ENCODE measurements at regions not wholly inside any gene's neighbourhood (a gene's known extent, or its start where the extent isn't known, plus 50 kb on each side); places are given as distances from the start of the nearest gene placed in this dataset.

- Histone ChIP-seq H3K9me3 (no peaks in the 10 kb centered on the region), H3K4me1 (no peaks in the 10 kb centered on the region), H3K27ac (no peak overlapping the region), H3K27me3 (no peaks in the 10 kb centered on the region), H3K4me3 (no peak overlapping the region), H3K36me3 (no peaks in the 10 kb centered on the region)
- TF ChIP-seq POLR2A (IDR thresholded peaks at IDR 0.05) (no peak), CTCF (IDR thresholded peaks at IDR 0.05) (no peak)
- ATAC-seq: no peak
- intact Hi-C loops (cut with DNase I): no loop called here
- WGBS (ENCODE audit: insufficient coverage, low coverage, low lambda C conversion rate, missing lambda C conversion rate): 68% methylated on average over 3 of the region's 3 CpGs
- DNase-seq: no peak
Measured at GRCh38 chr3:163129287-163129686, 1632.7 kb downstream of the OTOL1 start.

DNA sequence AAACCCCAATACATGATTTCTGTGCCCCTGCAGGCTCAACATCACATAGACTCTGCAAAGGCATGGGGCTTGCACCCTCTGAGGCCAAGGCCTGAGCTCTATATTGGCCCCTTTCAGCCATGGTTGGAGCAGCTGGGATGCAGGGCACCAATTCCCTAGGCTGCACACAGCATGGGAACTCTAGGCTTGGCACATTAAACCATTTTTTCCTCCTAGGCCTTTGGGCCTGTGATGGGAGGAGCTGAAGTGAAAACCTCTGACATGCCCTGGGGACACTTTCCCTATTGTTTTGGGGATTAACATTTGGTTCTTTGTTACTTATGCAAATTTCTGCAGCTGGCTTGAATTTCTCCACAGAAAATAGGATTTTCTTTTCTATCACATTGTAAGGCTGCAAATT is 1629.5 kb downstream of the OTOL1 start:
- no peaks in the 10 kb centered on the region for H3K9me3 ChIP-seq
- no peak for TF ChIP-seq POLR2A (IDR thresholded peaks at IDR 0.05)
- TF ChIP-seq CTCF (IDR thresholded peaks at IDR 0.05): no peak
- no peak overlapping the region for H3K4me3 ChIP-seq
- no peak for ATAC-seq
- DNase-seq: no peak
- H3K36me3 ChIP-seq: no peaks in the 10 kb centered on the region
- H3K27ac ChIP-seq: no peak overlapping the region
- intact Hi-C loops (cut with DNase I): no loop called here
- no peaks in the 10 kb centered on the region for H3K27me3 ChIP-seq
- no peaks in the 10 kb centered on the region for H3K4me1 ChIP-seq

MicroRNA genes in the stretch of these regions (microRNA counts, 767-probe panel; counts per million panel counts)
- 237 counts per million for microRNA hsa-miR-1263

Small RNAs in the stretch of these regions (microRNA-seq; reads per million reads assigned to microRNA genes)
- gene MIR1263: 0 reads per million in 2 donors

Small RNAs in the stretch of these regions (small RNA-seq; reads per million reads assigned to genes)
- gene MIR1263 (0 reads per million in 2 experiments), gene RNU7-82P (0 reads per million in 2 experiments)
